Ovary (tissue), 7 donors: ENCODE measurements at regions not wholly inside any gene's neighbourhood (a gene's known extent, or its start where the extent isn't known, plus 50 kb on each side); places are given as distances from the start of the nearest gene placed in this dataset.

ENCODE experiments used
- DNase-seq, 5 donors: peaks; one replicate each; pipeline ENCODE4 v3.0.0-alpha.2; 2019 to 2020
- H3K27ac ChIP-seq, 2 donors: fragments of 200-600 bp; one replicate each; pipeline versions ENCODE4 v1.5.1 to v1.8.0; 2019 to 2022
- H3K27me3 ChIP-seq: fragments of 200-600 bp; one replicate; pipeline ENCODE4 v1.8.0; 2022
- H3K36me3 ChIP-seq: fragments of 200-600 bp; sonication (generic); one replicate; pipeline ENCODE4 v1.5.1; 2019
- H3K4me1 ChIP-seq: one replicate; pipeline ENCODE4 v1.8.1; 2013; ENCODE audit warnings: mild to moderate bottlenecking, moderate library complexity; ENCODE audit not compliant: insufficient read depth
- H3K4me3 ChIP-seq: fragments of 200-600 bp; sonication (generic); one replicate; pipeline ENCODE4 v1.5.1; 2017
- H3K9me3 ChIP-seq, 2 donors: fragments of 200-600 bp in 1 of 2; sonication (generic) in 1 of 2; one replicate each; pipeline versions ENCODE4 v1.5.1 to v1.8.1; 2013 to 2019; ENCODE audit warnings: mild to moderate bottlenecking in 1 of 2, moderate library complexity in 1 of 2
- CTCF ChIP-seq, 3 donors: fragments of 450-650 bp in 2 of 3; fragments of 200-600 bp in 1 of 3; IDR thresholded peaks; one replicate each; pipeline versions ENCODE4 v1.5.1 to v1.8.0; 2016 to 2022; ENCODE audit warnings: antibody characterized with exemption in 3 of 3, mild to moderate bottlenecking in 1 of 3
- EP300 ChIP-seq: sonication (generic); formaldehyde crosslinking; IDR thresholded peaks from one replicate; pipeline ENCODE4 v1.6.1; 2017; ENCODE audit warnings: antibody characterized with exemption
- POLR2A ChIP-seq: fragments of 450-650 bp; IDR thresholded peaks from one replicate; pipeline ENCODE4 v1.6.1; 2017; ENCODE audit warnings: antibody characterized with exemption, mild to moderate bottlenecking, moderate library complexity
- WGBS, 3 donors: extraction: QIAGEN DNeasy Blood & Tissue Kit in 1 of 3; methylation state at CpG; one replicate each; pipeline versions ENCODE4 v1.1.5 to v1.1.7; 2013 to 2017; 5-methylcytosine and 5-hydroxymethylcytosine counted together
- intact Hi-C, 4 donors: fragments of 100-400 bp; cut with DNase I; formaldehyde crosslinking; loops; one replicate each; pipeline versions ENCODE4 v1.11.0 to v1.15.1; 2022 to 2023
- donor health status: DM: no; HTN: no; CAD: no; lungs with moderate emphysema.
- donor health status: DM: no; HTN: no; CAD: no.
- donor health status: Bipolar disorder and iron deficiency.
- donor health status: DM: no; HTN: no; CAD: no.
- donor health status: DM: yes; HTN: yes; CAD: no.

- no peak for DNase-seq
- Histone ChIP-seq H3K4me1 (peaks cover 4% of the 10 kb centered on the region), H3K4me3 (no peak overlapping the region), H3K27ac (no peak overlapping the region), H3K9me3 (no peaks in the 10 kb centered on the region), H3K27me3 (no peaks in the 10 kb centered on the region), H3K36me3 (no peaks in the 10 kb centered on the region)
- WGBS, 3 donors: 9 to 20% (median 13%) methylated on average over 2 of the region's 2 CpGs
- TF ChIP-seq EP300 (no peak), POLR2A (no peak), CTCF (IDR thresholded peaks at IDR 0.05) (no peak)
- intact Hi-C loops: no loop called here
These were observed 140.4 kb downstream of the SAMD5 start for GRCh38 chr6:147648916-147649315.

GRCh38 chr6:147651249-147652063 is 143.0 kb downstream of the SAMD5 start:
- Histone ChIP-seq H3K9me3 (no peaks in the 10 kb centered on the region), H3K27me3 (no peaks in the 10 kb centered on the region), H3K4me1 (peaks cover 4% of the 10 kb centered on the region), H3K27ac (no peak overlapping the region), H3K36me3 (no peaks in the 10 kb centered on the region), H3K4me3 (no peak overlapping the region)
- 60 to 65% (median 63%) methylated on average over 6 of the region's 6 CpGs for WGBS, 3 donors
- intact Hi-C loops: no loop called here
- DNase-seq: no peak
- TF ChIP-seq EP300 (no peak), POLR2A (no peak), CTCF (IDR thresholded peaks at IDR 0.05) (no peak)

- H3K4me1 ChIP-seq: peaks cover 4% of the 10 kb centered on the region
- no peak for DNase-seq
These were observed 145.1 kb downstream of the SAMD5 start for GRCh38 chr6:147653631-147654030.

GRCh38 chr6:147654103-147654845 is 145.8 kb downstream of the SAMD5 start:
- 27 to 54% (median 29%) methylated on average over 5 of the region's 5 CpGs for WGBS, 3 donors
- Histone ChIP-seq H3K4me3 (no peak overlapping the region), H3K27ac (no peak overlapping the region), H3K4me1 (peaks cover 4% of the 10 kb centered on the region), H3K27me3 (no peaks in the 10 kb centered on the region), H3K9me3 (no peaks in the 10 kb centered on the region), H3K36me3 (no peaks in the 10 kb centered on the region)
- no peak for TF ChIP-seq EP300
- TF ChIP-seq CTCF (IDR thresholded peaks at IDR 0.05): no peak
- no peak for TF ChIP-seq POLR2A
- intact Hi-C loops: no loop called here
- no peak for DNase-seq

More at GRCh38 chr6:147653631-147654030, 145.1 kb downstream of the SAMD5 start:
- Histone ChIP-seq H3K9me3 (no peaks in the 10 kb centered on the region), H3K27me3 (no peaks in the 10 kb centered on the region), H3K27ac (no peak overlapping the region), H3K4me3 (no peak overlapping the region), H3K36me3 (no peaks in the 10 kb centered on the region)
- intact Hi-C loops: no loop called here
- no peak for TF ChIP-seq EP300
- TF ChIP-seq POLR2A: no peak
- no peak for TF ChIP-seq CTCF (IDR thresholded peaks at IDR 0.05)
- 43 to 64% (median 63%) methylated on average over 2 of the region's 2 CpGs for WGBS, 3 donors
